ENCODE measurements at regions not wholly inside any gene's neighbourhood (a gene's known extent, or its start where the extent isn't known, plus 50 kb on each side); places are given as distances from the start of the nearest gene placed in this dataset.
A peak's percentile ranks its signal among the peaks of the same experiment; 100 is the strongest.
"Not testable (repeated sequence)": the region's sequence is repeated elsewhere in the genome, so short reads cannot be mapped to it uniquely, and the experiment has no call there.

GRCh38 chr13:112174476-112175110, 107.6 kb downstream of the SOX1 start:
- DNase-seq (ENCODE audit: low spot score), result no peak

- DNase-seq (ENCODE audit: low spot score), result no peak
Measured at GRCh38 chr13:112175162-112176075, 108.5 kb downstream of the SOX1 start.

GRCh38 chr13:112176141-112177119, 109.5 kb downstream of the SOX1 start:
- DNase-seq (ENCODE audit: low spot score), result not testable (repeated sequence)

- DNase-seq (ENCODE audit: low spot score), result no peak
Measured at GRCh38 chr13:112177450-112178288, 110.7 kb downstream of the SOX1 start.

- no peak for DNase-seq (ENCODE audit: low spot score)
Measured at GRCh38 chr13:112178769-112179168, 111.8 kb downstream of the SOX1 start.

- no peak for DNase-seq (ENCODE audit: low spot score)
Measured at GRCh38 chr13:112179421-112179820, 112.5 kb downstream of the SOX1 start.

- no peak for DNase-seq (ENCODE audit: low spot score)
Measured at GRCh38 chr13:112179995-112180394, 113.0 kb downstream of the SOX1 start.

GRCh38 chr13:112181336-112182067, 114.6 kb downstream of the SOX1 start:
- DNase-seq (ENCODE audit: low spot score), result no peak

GRCh38 chr13:112182251-112182650, 115.3 kb downstream of the SOX1 start:
- no peak for DNase-seq (ENCODE audit: low spot score)

- peak; percentile 3 for DNase-seq (ENCODE audit: low spot score)
Measured at GRCh38 chr13:112182846-112183531, 116.0 kb downstream of the SOX1 start.

- DNase-seq (ENCODE audit: low spot score), result no peak
Measured at GRCh38 chr13:112183532-112184090, 116.7 kb downstream of the SOX1 start.

- DNase-seq (ENCODE audit: low spot score), result no peak
Measured at GRCh38 chr13:112184261-112184660, 117.3 kb downstream of the SOX1 start.

GRCh38 chr13:112184851-112185371, 118.0 kb downstream of the SOX1 start:
- no peak for DNase-seq (ENCODE audit: low spot score)

- no peak for DNase-seq (ENCODE audit: low spot score)
Measured at GRCh38 chr13:112185466-112185865, 118.5 kb downstream of the SOX1 start.

GRCh38 chr13:112186091-112186490, 119.1 kb downstream of the SOX1 start:
- DNase-seq (ENCODE audit: low spot score), result no peak

GRCh38 chr13:112187527-112188297, 120.8 kb downstream of the SOX1 start:
- DNase-seq (ENCODE audit: low spot score), result no peak

- DNase-seq (ENCODE audit: low spot score), result no peak
Measured at GRCh38 chr13:112188298-112188610, 121.3 kb downstream of the SOX1 start.

GRCh38 chr13:112193463-112194166, 126.7 kb downstream of the SOX1 start:
- DNase-seq (ENCODE audit: low spot score), result no peak

Measured in umbilical cord (tissue), 1 donor.